ENCODE measurements at regions not wholly inside any gene's neighbourhood (a gene's known extent, or its start where the extent isn't known, plus 50 kb on each side); places are given as distances from the start of the nearest gene placed in this dataset.

GRCh38 chr5:101425339-101425859 lies 522.3 kb upstream of the ST8SIA4 start:
- no peak for TF ChIP-seq CTCF (IDR thresholded peaks at IDR 0.05)
- no peak for TF ChIP-seq POLR2A (IDR thresholded peaks at IDR 0.05)
